ENCODE measurements at regions not wholly inside any gene's neighbourhood (a gene's known extent, or its start where the extent isn't known, plus 50 kb on each side); places are given as distances from the start of the nearest gene placed in this dataset.

- H3K9me3 ChIP-seq = no peaks in the 10 kb centered on the region
- ChIA-PET POLR2A (no interaction called here), CTCF (interaction anchor here (0.8 to 1.5 kb wide), 3 partner anchors 8 to 193 kb away, joined by 3 read pairs; partner anchors contain the start of gene TBX3)
- no peaks in the 10 kb centered on the region for H3F3A ChIP-seq (replicated peaks; ENCODE audit: insufficient read depth)
- no peaks in the 10 kb centered on the region for H3K9me2 ChIP-seq
- H3K9ac ChIP-seq = no peak overlapping the region
- 76% methylated on average over 13 of the region's 13 CpGs for WGBS (ENCODE audit: low lambda C conversion rate)
- H4K20me1 ChIP-seq (ENCODE audit: insufficient read depth) = no peaks in the 10 kb centered on the region
- no peak for DNase-seq
- H3K4me1 ChIP-seq (ENCODE audit: control insufficient read depth in 1 of 2, insufficient read depth in 2 of 2, low read depth in 1 of 2, low read length in 1 of 2) = no peaks in the 10 kb centered on the region
- no peak overlapping the region for H3K4me2 ChIP-seq
- H3K36me3 ChIP-seq (replicated peaks in 1 of 2; ENCODE audit: control insufficient read depth in 1 of 2, insufficient read depth in 2 of 2, low read length in 1 of 2) = no peaks in the 10 kb centered on the region
- no peaks in the 10 kb centered on the region for H3K27me3 ChIP-seq (ENCODE audit: insufficient read depth)
- H3K4me3 ChIP-seq (ENCODE audit: low read depth in 2 of 2, low read length in 1 of 2) = no peak overlapping the region
- no peak overlapping the region for H2AFZ ChIP-seq (ENCODE audit: low read depth)
- H3K27ac ChIP-seq (ENCODE audit: low read depth in 2 of 2, low read length in 1 of 2) = no peak overlapping the region
- H3K79me2 ChIP-seq (ENCODE audit: insufficient read depth) = no peaks in the 10 kb centered on the region
- TF ChIP-seq TCF12 (IDR thresholded peaks at IDR 0.05) = no peak
- no peak for TF ChIP-seq CHD2 (IDR thresholded peaks at IDR 0.05; ENCODE audit: low read length, partially characterized antibody)
- no peak for TF ChIP-seq FOXM1 (IDR thresholded peaks at IDR 0.05; ENCODE audit: low read depth)
- TF ChIP-seq NFIC (IDR thresholded peaks at IDR 0.05; ENCODE audit: borderline replicate concordance) = no peak
- no peak for TF ChIP-seq TAF1 (IDR thresholded peaks at IDR 0.05; ENCODE audit: borderline replicate concordance, low read depth, low read length)
- TF ChIP-seq, protein P1, sequence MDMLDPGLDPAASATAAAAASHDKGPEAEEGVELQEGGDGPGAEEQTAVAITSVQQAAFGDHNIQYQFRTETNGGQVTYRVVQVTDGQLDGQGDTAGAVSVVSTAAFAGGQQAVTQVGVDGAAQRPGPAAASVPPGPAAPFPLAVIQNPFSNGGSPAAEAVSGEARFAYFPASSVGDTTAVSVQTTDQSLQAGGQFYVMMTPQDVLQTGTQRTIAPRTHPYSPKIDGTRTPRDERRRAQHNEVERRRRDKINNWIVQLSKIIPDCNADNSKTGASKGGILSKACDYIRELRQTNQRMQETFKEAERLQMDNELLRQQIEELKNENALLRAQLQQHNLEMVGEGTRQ (IDR thresholded peaks at IDR 0.05; ENCODE audit: borderline replicate concordance, low read depth, low read length) = no peak
- TF ChIP-seq YY1 (IDR thresholded peaks at IDR 0.05; ENCODE audit: low read depth) = no peak
- TF ChIP-seq RXRA (IDR thresholded peaks at IDR 0.05; ENCODE audit: borderline replicate concordance, low read depth) = no peak
- TF ChIP-seq CTCF (IDR thresholded peaks at IDR 0.05) = no peak
- no peak for TF ChIP-seq PBX3 (IDR thresholded peaks at IDR 0.05)
- TF ChIP-seq JUND (IDR thresholded peaks at IDR 0.05) = no peak
- no peak for TF ChIP-seq EZH2phosphoT487 (IDR thresholded peaks at IDR 0.05; ENCODE audit: borderline replicate concordance, low read depth)
- TF ChIP-seq POLR2AphosphoS5 (IDR thresholded peaks at IDR 0.05; ENCODE audit: low read depth, low read length) = no peak
- no peak for TF ChIP-seq NRF1 (IDR thresholded peaks at IDR 0.05; ENCODE audit: low read depth, low read length)
- TF ChIP-seq GATA2 (CRISPR knock-in tag; IDR thresholded peaks at IDR 0.05) = no peak
- TF ChIP-seq MAX (IDR thresholded peaks at IDR 0.05; ENCODE audit: low read depth) = no peak
These were observed 193.1 kb upstream of the TBX3 start for GRCh38 chr12:114876968-114877680.

All from SK-N-SH (cell line).